ENCODE measurements at regions not wholly inside any gene's neighbourhood (a gene's known extent, or its start where the extent isn't known, plus 50 kb on each side); places are given as distances from the start of the nearest gene placed in this dataset.

- H3K4me3 ChIP-seq (ENCODE audit: low read depth, low read length), result no peak overlapping the region
- no peak for TF ChIP-seq CTCF (IDR thresholded peaks at IDR 0.05; ENCODE audit: borderline replicate concordance, insufficient read depth, low read depth, low read length)
Observed at GRCh38 chr7:155153676-155154075, 83.6 kb downstream of the HTR5A start.

GRCh38 chr7:155154586-155154985 lies 84.5 kb downstream of the HTR5A start:
- no peak overlapping the region for H3K4me3 ChIP-seq (ENCODE audit: low read depth, low read length)
- no peak for TF ChIP-seq CTCF (IDR thresholded peaks at IDR 0.05; ENCODE audit: borderline replicate concordance, insufficient read depth, low read depth, low read length)

- no peak overlapping the region for H3K4me3 ChIP-seq (ENCODE audit: low read depth, low read length)
- TF ChIP-seq CTCF (IDR thresholded peaks at IDR 0.05; ENCODE audit: borderline replicate concordance, insufficient read depth, low read depth, low read length), result no peak
Observed at GRCh38 chr7:155161690-155162089, 91.6 kb downstream of the HTR5A start.

GRCh38 chr7:155162422-155162821 lies 92.3 kb downstream of the HTR5A start:
- no peak for TF ChIP-seq CTCF (IDR thresholded peaks at IDR 0.05; ENCODE audit: borderline replicate concordance, insufficient read depth, low read depth, low read length)
- no peak overlapping the region for H3K4me3 ChIP-seq (ENCODE audit: low read depth, low read length)

GRCh38 chr7:155163696-155164095 lies 93.6 kb downstream of the HTR5A start:
- no peak overlapping the region for H3K4me3 ChIP-seq (ENCODE audit: low read depth, low read length)
- no peak for TF ChIP-seq CTCF (IDR thresholded peaks at IDR 0.05; ENCODE audit: borderline replicate concordance, insufficient read depth, low read depth, low read length)

GRCh38 chr7:155164316-155164715 lies 94.2 kb downstream of the HTR5A start:
- no peak overlapping the region for H3K4me3 ChIP-seq (ENCODE audit: low read depth, low read length)
- TF ChIP-seq CTCF (IDR thresholded peaks at IDR 0.05; ENCODE audit: borderline replicate concordance, insufficient read depth, low read depth, low read length), result no peak

GRCh38 chr7:155166108-155166507 lies 96.0 kb downstream of the HTR5A start:
- H3K4me3 ChIP-seq (ENCODE audit: low read depth, low read length), result no peak overlapping the region
- no peak for TF ChIP-seq CTCF (IDR thresholded peaks at IDR 0.05; ENCODE audit: borderline replicate concordance, insufficient read depth, low read depth, low read length)
